HG02852 (cell line): ENCODE measurements at regions not wholly inside any gene's neighbourhood (a gene's known extent, or its start where the extent isn't known, plus 50 kb on each side); places are given as distances from the start of the nearest gene placed in this dataset.
"Not testable (repeated sequence)": the region's sequence is repeated elsewhere in the genome, so short reads cannot be mapped to it uniquely, and the experiment has no call there.

Experiments used
- ATAC-seq: cut with Tn5 transposase; IDR thresholded peaks from one replicate; pipeline ENCODE4 v1.9.1; 2021; ENCODE audit warnings: mild to moderate bottlenecking, moderate library complexity; ENCODE audit not compliant: unreplicated experiment

DNA sequence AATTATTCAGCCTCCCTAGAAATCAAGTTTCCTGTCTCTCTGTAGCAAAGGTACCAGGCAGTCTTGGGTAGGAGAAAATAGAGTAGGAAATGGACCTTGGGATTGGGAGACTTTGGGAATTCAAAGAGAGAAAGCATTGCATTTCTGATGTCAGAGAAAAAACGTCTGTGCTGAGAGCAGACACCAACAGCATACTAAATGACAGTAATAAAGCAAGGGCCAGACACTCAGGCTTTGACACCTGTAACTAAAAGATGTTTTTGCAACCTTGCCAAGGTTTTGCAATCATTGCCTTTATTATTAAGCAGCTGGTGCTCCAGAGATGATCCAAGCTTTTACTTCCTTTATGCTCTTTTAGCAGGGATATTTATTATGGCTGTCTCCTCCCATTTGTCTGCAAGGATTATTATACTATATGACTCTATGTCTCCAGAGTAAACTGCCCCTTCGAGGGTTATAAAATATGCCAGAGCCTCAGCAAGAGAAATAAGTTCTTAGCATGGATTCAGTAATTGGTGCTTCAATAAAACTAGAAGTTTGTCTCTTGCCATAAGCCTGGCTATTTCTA, 85.2 kb upstream of the GRAMD1B start:
- ATAC-seq = no peak

DNA sequence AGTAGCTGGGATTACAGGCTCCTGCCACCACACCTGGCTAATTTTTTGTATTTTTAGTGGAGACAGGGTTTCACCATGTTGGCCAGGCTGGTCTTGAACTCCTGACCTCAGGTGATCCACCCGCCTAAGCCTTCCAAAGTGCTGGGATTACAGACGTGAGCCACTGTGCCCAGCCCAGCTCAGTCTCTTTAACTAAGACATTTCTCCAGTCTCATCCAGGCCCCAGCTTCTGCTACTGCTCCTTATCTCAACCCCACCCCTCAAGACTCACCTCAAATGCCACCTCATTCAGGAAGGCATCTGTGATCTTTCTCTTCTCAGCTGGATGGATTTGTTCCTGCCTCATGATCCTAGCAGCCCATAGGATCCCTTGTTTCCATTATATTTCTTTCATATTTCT, 85.9 kb upstream of the GRAMD1B start:
- ATAC-seq = not testable (repeated sequence)

DNA sequence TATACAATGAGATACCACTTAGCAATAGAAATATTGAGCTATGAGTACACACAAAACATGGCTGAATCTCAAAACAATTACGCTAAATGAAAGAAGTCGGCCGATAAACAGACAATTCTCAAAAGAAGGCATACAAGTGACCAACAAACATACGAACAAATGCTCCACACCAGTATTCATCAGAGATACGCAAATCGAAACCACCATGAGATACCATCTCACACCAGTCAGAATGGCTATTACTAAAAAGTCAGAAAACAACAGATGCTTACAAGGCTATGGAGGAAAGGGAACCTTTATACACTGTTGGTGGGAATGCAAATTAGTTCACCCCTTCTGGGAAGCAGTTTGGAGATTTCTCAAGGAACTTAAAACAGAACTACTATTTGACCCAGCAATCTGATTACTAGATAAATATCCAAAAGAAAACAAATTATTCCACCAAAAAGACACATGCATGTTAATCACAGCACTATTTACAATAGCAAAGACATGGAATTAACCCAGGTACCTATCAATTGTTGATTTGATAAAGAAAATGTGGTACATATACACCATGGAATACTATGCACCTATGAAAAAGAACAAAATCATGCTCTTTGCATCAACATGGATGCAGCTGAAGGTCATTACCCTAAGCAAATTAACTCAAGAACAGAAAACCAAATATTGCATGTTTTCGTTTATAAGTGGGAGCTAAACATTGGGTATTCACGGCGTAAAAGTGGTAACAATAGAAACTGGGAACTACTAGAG, 90.9 kb upstream of the GRAMD1B start:
- no peak for ATAC-seq

DNA sequence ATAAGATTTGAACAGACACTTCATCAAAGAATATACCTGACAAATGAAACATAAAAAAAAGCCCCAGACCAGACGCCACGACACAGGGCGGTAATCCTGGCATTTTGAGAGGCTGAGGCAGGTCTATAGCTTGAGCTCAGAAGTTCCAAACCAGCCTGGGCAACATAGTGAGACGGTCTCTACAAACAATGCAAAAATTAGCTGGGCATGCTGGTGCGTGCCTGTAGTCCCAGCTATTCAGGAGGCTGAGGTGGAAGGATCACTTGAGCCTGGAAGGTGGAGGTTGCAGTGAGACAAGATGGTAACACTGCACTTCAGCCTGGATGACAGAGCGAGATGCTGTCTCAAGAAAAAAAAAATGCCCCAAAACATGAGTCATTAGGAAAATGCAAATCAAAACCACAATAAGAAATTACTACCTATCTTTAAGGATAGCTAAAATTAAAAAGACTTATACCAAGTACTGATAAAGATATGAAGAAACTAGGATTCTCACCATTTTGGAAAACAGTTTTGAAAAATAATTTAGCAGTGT, 91.7 kb upstream of the GRAMD1B start:
- no peak for ATAC-seq

DNA sequence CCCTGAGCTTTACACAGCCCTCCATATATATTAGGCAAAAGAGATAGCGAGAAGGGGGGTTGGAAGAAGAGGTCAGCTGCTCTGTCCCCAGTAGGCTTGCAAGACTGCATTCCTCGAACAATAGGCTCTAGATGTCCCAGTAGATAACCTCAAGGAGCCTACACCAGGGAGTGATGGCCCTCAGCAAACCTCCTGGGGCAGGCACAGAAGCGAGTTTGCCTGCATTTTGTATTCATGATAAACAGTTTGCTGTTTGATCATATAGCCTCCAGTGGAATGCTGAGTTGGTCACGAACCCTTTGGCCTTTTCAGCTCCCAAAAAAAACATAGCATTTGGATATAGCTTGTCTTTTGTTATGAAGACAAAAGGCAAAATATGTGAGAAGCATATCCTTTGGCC, 95.1 kb upstream of the GRAMD1B start:
- no peak for ATAC-seq

DNA sequence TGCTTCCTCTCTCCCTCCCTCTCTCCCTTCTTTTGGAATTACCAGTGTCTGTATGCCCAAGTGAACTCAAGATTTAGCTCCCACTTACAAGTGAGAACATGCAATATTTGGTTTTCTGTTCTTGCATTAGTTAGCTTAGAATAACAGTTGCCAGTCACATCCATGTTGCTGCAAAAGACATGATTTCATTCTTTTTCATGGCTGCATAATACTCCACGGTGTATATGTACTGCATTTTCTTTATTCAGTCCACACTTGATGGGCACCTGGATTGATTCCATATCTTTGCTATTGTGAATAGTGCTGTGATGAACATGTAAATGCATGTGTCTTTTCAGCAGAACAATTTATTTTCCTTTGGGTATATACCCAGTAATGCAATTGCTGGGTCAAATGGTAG, 97.5 kb upstream of the GRAMD1B start:
- ATAC-seq = not testable (repeated sequence)

DNA sequence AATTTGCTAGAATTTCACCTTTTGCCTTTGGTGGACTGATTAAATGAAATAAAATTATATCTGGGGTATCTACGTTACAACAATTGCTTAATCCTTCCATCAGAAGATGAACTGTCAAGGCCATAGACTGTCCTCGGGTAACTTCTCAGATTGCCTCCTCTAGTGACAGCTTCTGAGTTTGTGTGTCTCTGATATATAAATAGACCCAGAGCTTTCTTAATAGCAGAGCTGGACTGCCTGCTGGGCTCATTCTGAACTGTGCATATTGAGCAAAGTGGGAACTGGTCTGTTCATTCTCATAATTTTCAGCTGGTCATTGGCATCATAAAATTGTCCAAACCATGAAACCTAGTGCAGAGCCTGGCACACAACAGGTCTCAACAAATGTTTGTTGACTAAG, 99.1 kb upstream of the GRAMD1B start:
- ATAC-seq = no peak

DNA sequence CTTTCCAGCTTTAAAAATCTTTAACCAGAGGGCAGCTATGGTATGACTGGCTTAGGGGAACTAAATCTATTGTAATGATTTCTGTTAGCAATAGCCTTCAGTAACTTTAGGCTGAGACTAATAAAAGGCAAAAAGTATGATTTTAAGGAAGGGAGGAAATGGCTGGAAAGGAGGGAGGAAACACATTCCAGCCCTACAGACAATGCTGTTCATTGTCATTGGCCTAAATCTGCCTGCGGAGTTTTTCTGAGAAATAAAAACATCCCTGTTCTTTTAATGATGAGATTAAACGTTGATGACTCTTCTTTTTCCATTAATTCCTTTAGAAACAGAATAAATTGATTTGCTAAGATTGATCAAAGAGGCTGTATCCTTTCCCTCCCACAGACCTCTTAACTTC, 99.6 kb upstream of the GRAMD1B start:
- no peak for ATAC-seq

DNA sequence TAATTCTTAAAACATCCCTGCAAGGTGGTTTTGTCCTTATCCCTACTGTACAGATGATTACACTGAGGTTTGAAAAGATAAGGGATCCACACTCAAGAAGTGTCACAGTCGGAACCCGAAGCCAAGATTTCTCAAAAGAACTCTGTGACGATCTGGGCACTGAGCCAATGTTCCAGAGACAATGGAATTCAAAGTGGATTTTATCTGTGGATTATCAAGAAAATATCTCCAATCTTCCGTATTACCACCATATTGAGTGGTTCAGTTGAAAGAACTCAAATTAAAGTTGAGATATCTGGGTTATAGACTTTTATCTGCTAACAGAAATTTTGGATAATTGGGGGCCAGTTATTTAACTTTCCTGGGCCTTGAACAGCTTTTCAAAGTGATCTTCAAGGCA, 100.0 kb upstream of the GRAMD1B start:
- no peak for ATAC-seq

DNA sequence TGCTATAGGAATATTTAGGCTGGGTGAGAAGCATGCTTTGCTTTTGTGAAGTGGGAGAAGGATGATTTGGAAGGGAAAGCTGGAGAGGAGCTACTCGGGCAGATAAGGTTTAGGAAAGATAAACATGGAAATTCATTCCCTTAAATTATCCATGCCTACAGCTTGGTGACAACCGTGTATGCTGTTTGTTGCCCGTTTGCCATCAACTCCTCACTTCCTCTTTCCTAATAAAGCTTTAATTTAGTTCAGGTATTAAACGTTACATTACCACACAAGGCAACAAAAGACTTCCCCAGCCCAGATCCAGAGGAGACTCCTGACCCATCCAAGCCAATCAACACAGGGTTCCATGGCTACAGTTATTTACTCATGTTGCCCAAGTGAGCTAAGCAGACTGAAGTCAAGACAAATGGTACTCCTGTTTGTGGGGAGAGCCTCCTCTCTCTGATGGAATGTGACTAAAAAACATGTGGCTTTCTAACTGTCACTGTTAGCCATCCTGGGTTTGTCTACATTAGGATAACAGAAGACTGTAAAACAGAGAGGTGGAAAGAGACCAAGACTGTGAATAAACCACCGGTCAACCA, 101.7 kb upstream of the GRAMD1B start:
- no peak for ATAC-seq

DNA sequence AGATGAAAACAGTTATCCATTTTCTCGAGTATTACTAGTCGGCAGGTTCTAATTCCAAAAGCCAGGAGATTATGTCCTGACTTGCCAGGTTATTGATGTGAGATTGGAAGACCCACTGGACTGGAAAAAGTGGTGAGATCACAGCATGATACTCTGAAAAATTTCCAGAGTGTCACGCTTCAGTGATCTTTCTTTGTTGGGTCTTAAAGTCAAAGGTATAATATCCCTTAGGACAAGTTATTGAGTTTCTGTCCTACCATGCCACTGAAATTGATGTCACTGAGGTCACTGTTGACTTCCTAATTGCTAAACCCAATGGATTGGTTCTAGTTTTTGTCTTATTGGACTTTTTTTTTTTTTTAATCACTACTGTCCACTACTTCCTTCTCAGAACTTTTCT, 104.5 kb upstream of the GRAMD1B start:
- no peak for ATAC-seq

DNA sequence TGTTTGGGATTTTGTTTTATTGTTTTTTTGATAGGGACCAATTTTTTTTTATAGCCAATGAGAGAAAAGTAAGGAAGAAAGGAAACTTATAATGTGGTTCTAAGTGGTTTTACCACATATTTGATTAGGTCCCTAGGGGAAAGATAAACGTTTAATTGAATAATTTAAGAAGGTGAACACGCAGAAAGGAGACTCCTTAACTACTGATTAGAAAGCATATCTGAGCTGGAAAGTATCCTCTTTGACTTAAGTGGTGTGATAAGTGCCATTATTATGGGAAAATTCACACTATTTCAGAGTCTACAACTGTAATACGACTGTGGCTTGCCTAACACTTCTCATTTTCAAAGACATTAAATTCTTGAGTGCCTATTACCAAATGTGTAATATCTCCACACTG, 106.5 kb upstream of the GRAMD1B start:
- no peak for ATAC-seq

DNA sequence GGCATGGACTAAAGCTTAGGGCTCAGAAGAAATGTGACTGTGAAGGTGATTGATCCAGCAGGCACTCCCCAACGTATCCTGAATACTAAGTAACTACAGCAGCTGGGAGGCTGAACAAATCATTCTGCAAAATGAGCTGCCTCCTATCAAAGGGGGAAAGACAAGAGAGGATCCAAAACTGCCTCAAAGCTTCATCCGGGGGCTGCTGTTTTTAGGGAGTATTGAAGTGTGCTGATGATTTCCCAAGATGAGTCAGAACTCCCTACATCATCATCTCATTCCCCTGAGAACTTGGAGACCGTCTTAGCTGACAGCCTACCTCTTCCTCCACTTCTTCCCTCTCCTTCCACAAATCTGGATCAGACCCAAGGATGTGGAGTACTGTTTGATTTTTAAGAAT, 108.4 kb upstream of the GRAMD1B start:
- no peak for ATAC-seq

DNA sequence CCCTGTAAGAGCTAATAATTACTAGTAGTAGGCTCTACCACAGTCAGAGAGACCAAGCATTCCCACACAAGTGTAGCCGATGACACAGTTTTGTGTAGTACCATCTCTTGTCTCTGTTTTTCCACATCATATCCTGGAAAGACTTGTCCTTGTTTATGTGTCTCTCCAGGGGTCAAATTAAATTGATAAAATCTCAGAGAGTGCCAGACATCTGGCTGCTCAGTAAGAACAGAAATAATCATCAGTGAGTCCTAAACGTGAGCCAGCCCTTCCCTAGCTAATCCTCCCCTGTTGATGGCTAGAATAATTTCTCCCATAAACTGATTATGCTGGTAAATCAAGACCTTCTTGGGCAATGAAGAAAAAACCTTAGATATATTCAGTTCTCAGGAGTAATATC, 111.4 kb upstream of the GRAMD1B start:
- ATAC-seq = no peak

DNA sequence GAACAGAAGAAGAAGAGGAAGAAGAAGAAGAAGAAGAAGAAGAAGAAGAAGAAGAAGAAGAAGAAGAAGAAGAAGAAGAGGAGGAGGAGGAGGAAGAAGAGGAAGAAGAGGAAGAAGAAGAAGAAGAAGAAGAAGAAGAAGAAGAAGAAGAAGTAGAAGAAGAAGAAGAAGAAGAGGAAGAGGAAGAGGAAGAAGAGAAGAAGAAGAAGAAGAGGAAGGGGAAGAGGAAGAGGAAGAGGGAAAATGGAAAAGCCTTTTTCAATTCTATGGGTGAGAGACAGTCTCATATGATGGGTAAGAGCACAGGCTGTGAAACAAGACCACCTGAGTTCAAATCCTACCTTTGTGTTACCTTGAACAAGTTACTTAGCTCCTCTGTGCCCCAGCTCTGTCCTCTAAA, 111.9 kb upstream of the GRAMD1B start:
- not testable (repeated sequence) for ATAC-seq

DNA sequence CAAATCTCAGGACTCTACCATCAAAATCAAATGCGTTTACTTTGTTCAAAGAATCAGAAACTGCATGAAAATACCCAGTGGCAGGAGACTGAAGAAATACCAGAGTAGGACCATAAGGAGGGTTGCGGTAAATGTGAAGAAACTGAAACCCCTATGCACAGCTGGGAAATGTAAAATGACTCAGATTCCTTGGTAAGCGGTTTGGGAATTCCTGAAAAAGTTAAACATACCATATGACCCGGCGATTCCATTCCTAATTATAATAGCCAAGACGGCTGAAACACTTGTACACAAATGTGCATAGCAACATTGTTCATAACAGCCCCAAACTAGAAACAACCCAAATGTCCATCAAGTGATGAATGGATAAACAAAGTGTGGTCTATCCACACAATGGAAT, 114.1 kb upstream of the GRAMD1B start:
- ATAC-seq = no peak

DNA sequence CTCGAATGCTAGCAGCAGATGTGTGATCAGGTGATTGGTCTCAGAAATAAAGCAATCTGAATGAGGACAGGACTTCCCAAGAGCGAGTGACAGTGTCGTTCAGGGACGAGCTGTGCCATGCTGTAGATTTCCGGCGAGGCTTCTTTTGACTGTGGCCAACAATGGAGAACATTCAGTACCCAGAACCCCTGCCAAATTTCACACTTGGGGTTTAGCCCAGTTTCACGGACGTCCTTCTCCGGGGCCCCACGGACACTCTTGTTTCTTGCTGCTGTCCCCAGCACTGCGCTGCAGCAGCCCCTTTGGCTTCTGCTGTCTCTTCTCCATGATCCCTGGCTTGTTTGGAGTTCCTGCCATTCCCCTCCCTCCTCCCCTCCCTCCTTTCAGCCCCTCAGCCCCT, 115.1 kb upstream of the GRAMD1B start:
- ATAC-seq = no peak

DNA sequence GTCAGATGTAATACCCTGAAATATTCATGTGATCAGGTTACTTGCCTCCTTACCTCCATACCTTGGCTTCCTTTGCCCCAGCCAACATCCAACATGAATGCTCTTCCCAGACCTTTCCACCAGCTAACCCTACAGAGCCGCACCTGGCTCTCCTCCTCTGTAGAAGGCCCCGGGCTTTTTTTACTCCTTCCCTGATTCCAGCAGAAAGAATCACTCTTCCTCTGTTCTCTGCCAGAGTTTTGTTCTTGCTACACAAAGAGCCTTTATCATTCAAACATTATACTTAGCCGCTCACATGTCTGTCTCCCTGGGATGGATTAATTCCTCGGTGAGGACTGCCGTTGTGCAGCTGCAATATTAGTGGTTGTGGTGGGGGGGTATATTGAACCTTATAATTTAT, 116.8 kb upstream of the GRAMD1B start:
- ATAC-seq = no peak

DNA sequence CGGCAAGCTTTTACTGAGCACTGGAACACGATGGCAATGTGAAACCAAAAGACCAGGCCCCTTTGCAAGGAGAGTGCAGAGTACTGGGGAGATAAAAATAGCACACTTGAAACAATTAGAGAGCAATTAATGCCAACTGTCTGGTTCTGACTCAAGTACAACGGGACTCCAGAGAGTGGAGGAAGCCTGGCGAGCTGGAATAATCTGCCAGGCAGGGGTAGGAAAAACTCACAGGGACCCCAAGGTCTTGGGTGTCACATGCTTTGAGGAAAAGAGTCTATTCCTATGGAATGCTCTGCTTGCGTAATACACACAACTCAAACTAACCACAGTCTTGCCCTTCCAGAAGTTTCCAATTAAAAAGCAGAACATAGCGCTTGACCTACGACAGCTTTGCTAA, 113.0 kb upstream of the CLMP start:
- no peak for ATAC-seq

DNA sequence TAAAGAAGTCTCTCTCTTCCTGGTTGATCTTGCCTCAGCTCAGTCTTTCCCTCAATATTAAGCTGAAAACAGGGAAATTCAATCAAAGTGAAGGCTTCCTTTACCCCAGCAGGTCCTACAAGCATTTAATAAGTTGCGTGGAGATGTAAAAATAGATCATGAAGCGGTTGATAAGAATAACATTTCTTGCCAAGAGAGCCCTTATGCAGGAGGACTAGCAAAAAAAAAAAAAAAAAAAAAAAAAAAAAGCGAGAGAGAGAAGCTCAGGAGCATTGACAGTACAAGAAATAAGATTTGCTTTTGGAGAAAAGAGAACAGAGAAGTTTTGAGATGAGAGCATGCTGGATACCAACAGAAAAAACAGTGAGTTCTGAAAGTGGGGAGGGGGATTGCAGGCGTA, 112.2 kb upstream of the CLMP start:
- ATAC-seq = no peak

DNA sequence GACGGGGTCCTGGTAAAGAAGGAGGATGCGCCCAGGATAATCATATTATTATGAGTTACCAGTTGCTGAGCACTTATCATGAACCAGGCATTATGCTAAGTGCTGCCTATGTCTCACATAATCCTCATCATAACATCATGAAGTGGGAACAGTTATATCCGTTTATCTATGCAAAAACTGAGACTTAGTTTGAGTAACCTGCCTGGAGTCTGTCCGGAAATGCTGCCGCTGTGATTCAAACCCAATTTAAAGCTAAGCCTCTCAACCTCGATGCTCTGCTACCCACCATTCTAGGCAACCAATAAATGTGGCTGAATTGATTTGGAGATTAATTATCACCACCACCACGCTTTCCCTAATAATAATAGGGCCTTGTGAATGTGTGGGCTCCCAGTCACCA, 111.5 kb upstream of the CLMP start:
- ATAC-seq = no peak

DNA sequence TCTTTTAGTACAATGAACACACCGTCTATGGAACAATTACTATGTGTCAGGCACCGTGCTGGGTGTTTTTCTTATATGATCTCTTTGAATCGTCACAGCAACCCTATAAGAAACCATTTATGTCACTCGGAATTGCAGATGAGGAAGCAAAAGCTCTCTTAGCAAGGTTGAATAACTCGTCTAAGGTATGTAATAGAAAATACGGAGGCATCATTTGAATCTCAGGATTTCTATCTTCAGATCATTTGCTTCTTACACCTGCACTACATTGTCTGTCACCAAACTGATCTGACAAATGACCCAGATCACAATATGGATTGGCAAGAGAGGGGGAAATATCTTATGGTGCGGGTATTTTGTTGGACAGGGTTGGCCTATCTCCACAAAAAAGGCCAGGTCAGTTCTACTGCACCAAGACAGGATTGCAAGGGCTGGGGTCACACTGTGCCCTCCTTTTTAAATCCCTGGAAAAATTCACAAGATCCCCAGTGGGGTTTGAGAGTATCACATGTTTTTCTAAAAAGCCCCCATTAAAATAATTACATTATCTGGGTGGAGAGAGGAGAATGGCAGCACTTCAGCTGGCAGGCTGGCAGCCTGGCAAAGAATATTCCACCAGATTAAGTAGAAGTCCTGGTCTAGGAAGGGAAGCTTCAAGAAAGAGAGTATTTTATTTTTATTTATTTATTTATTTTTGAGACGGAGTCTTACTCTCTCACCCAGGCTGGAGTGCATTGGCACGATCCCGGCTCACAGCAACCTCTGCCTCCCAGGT, 110.7 kb upstream of the CLMP start:
- ATAC-seq = no peak
